Suprapubic skin (tissue), 3 donors: ENCODE measurements at regions not wholly inside any gene's neighbourhood (a gene's known extent, or its start where the extent isn't known, plus 50 kb on each side); places are given as distances from the start of the nearest gene placed in this dataset.

Experiments used
- CTCF ChIP-seq, 2 donors: fragments of 200-600 bp in 1 of 2; fragments of 450-650 bp in 1 of 2; sonication (generic) in 1 of 2; IDR thresholded peaks; one replicate each; pipeline ENCODE4 v1.5.1; 2016 to 2019; ENCODE audit warnings: antibody characterized with exemption in 2 of 2, mild to moderate bottlenecking in 1 of 2, moderate library complexity in 1 of 2
- POLR2AphosphoS5 ChIP-seq, 3 donors: sonication (generic); formaldehyde crosslinking; IDR thresholded peaks; one replicate each; pipeline ENCODE4 v1.6.1; 2017; ENCODE audit warnings: antibody characterized with exemption in 3 of 3

DNA sequence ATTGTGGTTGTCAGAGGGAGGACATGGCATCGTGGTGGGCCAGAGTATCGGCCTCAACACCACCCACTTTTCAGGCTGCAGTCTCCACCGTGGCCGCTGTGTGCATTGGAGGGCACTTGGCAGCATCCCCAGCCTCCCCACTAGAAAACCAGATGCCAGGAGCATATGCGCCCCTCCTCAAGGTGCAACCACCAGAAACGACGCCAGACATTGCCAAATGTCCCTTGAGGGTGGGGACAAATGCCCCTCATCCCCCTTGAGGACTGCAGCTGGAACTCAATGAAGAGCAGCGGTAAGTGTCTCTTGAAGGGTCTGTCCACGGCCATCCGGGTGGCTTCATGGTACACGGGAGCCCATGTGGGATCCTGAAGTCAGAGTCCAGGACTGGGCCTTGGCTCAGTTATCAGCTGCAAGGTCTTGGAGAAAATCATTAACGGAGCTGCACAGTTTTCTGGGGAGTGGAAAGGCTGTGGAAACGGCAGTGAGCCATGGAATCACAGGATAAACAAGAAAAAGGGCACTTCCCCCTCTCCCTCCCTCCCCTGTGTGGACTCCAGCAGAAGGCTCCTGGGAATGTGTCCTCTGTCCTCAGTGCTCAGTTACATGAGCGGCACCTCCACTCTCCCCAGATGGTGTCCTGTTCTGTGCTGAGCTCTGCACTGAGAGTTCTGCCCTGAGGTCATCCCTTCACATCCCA, 324.4 kb upstream of the B3GAT1 start:
- no peak for TF ChIP-seq POLR2AphosphoS5 (IDR thresholded peaks at IDR 0.05)
- no peak for TF ChIP-seq CTCF (IDR thresholded peaks at IDR 0.05)
